ENCODE measurements at regions not wholly inside any gene's neighbourhood (a gene's known extent, or its start where the extent isn't known, plus 50 kb on each side); places are given as distances from the start of the nearest gene placed in this dataset.

DNA sequence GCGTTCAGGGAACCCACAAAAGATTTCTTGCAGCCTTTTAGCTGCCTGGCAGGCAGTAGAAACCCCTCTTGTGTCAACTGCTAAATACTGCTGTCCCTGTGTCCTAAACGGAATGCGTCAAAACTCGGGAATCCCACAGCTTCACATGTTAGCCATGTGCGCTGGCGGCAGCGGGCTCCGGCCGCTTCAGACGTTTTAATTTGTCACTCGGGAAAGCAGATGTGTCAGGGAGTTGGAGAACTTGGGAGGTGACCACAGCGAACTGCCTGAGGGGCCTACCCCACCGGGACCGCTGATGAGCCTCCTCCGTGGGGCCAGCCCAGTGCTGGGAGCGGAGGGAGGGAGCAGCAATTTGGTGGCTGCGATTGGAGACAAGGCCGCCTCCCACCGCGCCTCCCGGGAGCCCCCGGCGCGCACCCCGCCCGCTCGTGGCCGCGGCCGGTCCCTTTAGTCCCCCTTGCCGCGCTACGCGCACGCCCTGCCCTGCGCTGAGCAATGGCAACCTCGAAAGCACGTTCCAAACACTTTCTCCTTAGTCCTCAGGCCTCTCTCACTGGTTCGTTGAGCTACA is 146.1 kb upstream of the SATB2 start:
- no peak overlapping the region for H3K4me3 ChIP-seq
- DNase-seq (no peak), ATAC-seq (no peak)
- WGBS, 2 donors: 22 to 29% methylated on average over 13 to 39 of the region's 39 CpGs
- no peaks in the 10 kb centered on the region for H3K9me3 ChIP-seq
- TF ChIP-seq, protein P1, sequence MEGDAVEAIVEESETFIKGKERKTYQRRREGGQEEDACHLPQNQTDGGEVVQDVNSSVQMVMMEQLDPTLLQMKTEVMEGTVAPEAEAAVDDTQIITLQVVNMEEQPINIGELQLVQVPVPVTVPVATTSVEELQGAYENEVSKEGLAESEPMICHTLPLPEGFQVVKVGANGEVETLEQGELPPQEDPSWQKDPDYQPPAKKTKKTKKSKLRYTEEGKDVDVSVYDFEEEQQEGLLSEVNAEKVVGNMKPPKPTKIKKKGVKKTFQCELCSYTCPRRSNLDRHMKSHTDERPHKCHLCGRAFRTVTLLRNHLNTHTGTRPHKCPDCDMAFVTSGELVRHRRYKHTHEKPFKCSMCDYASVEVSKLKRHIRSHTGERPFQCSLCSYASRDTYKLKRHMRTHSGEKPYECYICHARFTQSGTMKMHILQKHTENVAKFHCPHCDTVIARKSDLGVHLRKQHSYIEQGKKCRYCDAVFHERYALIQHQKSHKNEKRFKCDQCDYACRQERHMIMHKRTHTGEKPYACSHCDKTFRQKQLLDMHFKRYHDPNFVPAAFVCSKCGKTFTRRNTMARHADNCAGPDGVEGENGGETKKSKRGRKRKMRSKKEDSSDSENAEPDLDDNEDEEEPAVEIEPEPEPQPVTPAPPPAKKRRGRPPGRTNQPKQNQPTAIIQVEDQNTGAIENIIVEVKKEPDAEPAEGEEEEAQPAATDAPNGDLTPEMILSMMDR (IDR thresholded peaks at IDR 0.05): no peak
- no peak for TF ChIP-seq POLR2A (IDR thresholded peaks at IDR 0.05)
- peaks cover 4% of the 10 kb centered on the region for H3K4me1 ChIP-seq
- no peaks in the 10 kb centered on the region for H3K27me3 ChIP-seq
- H3K27ac ChIP-seq: no peak overlapping the region
- H3K36me3 ChIP-seq (replicated peaks in 1 of 2; ENCODE audit: insufficient read depth in 1 of 2, low read depth in 2 of 2): no peaks in the 10 kb centered on the region
- intact Hi-C loops (cut with DNase I): no loop called here

DNA sequence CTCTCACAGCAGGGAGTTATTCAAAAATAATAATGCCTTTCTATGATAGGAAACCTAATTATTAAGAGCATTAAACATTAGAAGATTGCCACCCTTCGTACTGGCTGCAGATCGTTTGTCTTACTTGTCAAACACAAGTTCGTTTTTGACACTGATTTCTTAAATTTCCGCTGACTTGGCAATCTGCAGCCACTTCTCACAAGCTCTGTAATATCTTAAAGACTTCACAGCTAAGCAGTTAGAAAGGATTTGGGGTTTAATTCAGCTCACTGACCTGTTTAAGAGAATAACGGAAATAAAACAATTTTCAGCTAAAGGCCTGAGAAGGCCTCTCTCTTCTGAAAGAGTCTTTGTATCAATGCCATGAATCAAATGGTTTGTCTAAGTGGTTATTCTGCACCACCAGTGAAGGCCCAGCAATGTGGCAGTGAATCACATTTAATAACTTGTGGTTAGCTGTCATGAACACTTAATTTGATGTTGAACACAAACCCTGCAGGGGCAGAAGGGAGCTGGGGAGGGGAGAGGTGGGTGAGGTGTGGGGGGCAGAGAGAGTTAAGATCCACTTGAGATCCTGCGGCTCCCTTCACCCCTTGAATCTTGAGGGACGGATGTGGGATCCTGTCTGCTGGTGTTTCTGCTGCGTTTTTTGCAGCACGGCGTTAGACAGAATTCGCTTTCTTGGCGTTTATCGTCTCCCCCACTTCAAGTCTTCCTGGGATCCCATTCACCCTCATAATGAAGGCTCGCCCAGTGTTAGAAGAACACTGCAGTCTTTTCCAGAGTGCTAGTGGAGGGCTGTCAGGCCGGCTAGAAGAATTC is 145.4 kb upstream of the SATB2 start:
- ATAC-seq: no peak
- Histone ChIP-seq H3K9me3 (no peaks in the 10 kb centered on the region), H3K36me3 (replicated peaks in 1 of 2; ENCODE audit: insufficient read depth in 1 of 2, low read depth in 2 of 2) (no peaks in the 10 kb centered on the region), H3K27ac (no peak overlapping the region), H3K27me3 (no peaks in the 10 kb centered on the region), H3K4me1 (peaks cover 4% of the 10 kb centered on the region), H3K4me3 (no peak overlapping the region)
- no peak for DNase-seq
- 67 to 79% methylated on average over 15 of the region's 15 CpGs for WGBS, 2 donors
- TF ChIP-seq, protein P1 (IDR thresholded peaks at IDR 0.05): no peak
- TF ChIP-seq POLR2A (IDR thresholded peaks at IDR 0.05): no peak
- intact Hi-C loops (cut with DNase I): no loop called here

DNA sequence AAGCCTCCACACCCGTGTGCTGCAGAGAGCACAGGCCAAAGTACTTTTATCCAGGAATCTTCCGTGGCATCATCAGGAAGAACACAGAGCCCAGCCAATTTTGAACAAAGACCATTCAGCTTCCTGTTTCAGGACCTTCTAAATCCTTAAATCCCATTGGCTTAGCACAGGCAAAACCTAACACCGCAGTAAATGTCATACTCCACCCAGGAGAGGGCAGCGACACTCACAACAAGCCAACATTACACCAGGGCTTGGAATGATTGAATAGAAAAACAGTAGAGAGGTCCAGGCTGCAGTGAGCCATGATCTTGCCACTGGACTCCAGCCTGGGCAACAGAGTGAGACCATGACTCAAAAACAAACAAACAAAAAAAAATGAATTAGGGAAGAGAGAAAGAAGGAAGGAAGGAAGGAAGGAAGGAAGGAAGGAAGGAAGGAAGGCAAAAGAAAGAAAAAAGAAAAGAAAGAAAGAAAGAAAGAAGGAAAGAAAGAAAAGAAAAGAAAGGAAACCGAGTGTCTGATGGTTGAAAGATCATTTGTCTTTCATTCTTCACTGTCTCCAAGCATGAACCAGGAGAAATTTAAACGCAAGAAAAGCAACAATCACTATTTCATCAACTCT is 144.6 kb upstream of the SATB2 start:
- Histone ChIP-seq H3K36me3 (replicated peaks in 1 of 2; ENCODE audit: insufficient read depth in 1 of 2, low read depth in 2 of 2) (no peaks in the 10 kb centered on the region), H3K4me1 (peaks cover 4% of the 10 kb centered on the region), H3K27me3 (no peaks in the 10 kb centered on the region), H3K4me3 (no peak overlapping the region), H3K27ac (no peak overlapping the region), H3K9me3 (no peaks in the 10 kb centered on the region)
- intact Hi-C loops (cut with DNase I): no loop called here
- no peak for TF ChIP-seq POLR2A (IDR thresholded peaks at IDR 0.05)
- TF ChIP-seq, protein P1 (IDR thresholded peaks at IDR 0.05): no peak
- ATAC-seq (no peak), DNase-seq (no peak)
- 50 to 51% methylated on average over 6 of the region's 6 CpGs for WGBS, 2 donors

DNA sequence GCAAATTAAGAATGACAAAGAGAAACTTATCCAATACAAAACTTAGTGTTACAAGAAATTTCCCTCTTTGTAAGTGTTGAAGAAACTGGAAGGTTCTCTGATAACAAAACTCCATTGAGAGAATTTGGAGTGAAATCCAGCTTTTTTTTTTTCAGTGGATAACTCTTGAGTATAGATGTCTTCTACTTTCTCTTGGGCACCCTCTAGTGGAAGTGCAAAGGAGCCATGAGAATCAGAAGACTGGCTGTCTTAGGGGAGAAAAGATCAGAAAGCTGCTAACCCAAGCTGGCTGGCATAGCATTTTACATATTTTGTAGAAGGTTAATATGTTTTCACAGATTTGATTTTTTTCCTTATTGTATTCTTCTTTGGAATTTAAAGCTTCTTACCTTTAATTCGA is 138.8 kb upstream of the SATB2 start:
- 36 to 49% methylated on average over 1 of the region's 1 CpG for WGBS, 2 donors
- DNase-seq (peak in 2 of 4 donors; percentile 7 to 17), ATAC-seq (no peak)
- H3K27me3 ChIP-seq: no peaks in the 10 kb centered on the region
- no peaks in the 10 kb centered on the region for H3K36me3 ChIP-seq (replicated peaks in 1 of 2; ENCODE audit: insufficient read depth in 1 of 2, low read depth in 2 of 2)
- intact Hi-C loops (cut with DNase I): no loop called here
- no peak overlapping the region for H3K4me3 ChIP-seq
- H3K4me1 ChIP-seq: no peaks in the 10 kb centered on the region
- no peak for TF ChIP-seq POLR2A (IDR thresholded peaks at IDR 0.05)
- TF ChIP-seq, protein P1 (IDR thresholded peaks at IDR 0.05): peak in 6 of 7 experiments; percentile 19 to 37 (median 28)
- no peak overlapping the region for H3K27ac ChIP-seq
- no peaks in the 10 kb centered on the region for H3K9me3 ChIP-seq
